ENCODE measurements at regions not wholly inside any gene's neighbourhood (a gene's known extent, or its start where the extent isn't known, plus 50 kb on each side); places are given as distances from the start of the nearest gene placed in this dataset.

DNA sequence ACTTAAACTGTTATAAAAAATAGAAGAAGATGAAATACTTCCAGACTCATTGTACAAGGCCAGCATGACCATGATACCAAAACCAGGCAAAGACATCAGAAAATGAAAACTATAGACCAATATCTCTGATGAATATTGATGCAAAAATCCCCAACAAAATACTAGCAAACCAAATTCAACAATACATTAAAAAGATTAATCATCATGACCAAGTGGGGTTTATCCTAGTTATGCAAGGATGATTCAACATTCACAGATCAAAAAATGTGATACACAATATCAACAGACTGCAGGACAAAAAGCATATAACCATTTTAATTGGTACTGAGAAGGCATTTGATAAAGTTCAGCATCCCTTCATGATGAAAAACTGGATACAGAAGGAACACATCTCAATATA is 824.5 kb upstream of the RAG2 start:
- CTCF ChIA-PET = no interaction called here
- POLR2A ChIA-PET = no interaction called here
- Histone ChIP-seq H3K4me3 (ENCODE audit: low read depth, low read length) (no peak overlapping the region), H3K9me3 (ENCODE audit: control insufficient read depth, insufficient read depth, low read length) (no peaks in the 10 kb centered on the region), H3K27ac (ENCODE audit: low read depth, low read length) (no peak overlapping the region), H3K27me3 (ENCODE audit: control insufficient read depth, insufficient read depth, low read length) (no peaks in the 10 kb centered on the region)
- no peak for DNase-seq (ENCODE audit: low read depth, low spot score)
- TF ChIP-seq, protein P1, sequence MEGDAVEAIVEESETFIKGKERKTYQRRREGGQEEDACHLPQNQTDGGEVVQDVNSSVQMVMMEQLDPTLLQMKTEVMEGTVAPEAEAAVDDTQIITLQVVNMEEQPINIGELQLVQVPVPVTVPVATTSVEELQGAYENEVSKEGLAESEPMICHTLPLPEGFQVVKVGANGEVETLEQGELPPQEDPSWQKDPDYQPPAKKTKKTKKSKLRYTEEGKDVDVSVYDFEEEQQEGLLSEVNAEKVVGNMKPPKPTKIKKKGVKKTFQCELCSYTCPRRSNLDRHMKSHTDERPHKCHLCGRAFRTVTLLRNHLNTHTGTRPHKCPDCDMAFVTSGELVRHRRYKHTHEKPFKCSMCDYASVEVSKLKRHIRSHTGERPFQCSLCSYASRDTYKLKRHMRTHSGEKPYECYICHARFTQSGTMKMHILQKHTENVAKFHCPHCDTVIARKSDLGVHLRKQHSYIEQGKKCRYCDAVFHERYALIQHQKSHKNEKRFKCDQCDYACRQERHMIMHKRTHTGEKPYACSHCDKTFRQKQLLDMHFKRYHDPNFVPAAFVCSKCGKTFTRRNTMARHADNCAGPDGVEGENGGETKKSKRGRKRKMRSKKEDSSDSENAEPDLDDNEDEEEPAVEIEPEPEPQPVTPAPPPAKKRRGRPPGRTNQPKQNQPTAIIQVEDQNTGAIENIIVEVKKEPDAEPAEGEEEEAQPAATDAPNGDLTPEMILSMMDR (IDR thresholded peaks at IDR 0.05; ENCODE audit: low read depth, low read length) = no peak

DNA sequence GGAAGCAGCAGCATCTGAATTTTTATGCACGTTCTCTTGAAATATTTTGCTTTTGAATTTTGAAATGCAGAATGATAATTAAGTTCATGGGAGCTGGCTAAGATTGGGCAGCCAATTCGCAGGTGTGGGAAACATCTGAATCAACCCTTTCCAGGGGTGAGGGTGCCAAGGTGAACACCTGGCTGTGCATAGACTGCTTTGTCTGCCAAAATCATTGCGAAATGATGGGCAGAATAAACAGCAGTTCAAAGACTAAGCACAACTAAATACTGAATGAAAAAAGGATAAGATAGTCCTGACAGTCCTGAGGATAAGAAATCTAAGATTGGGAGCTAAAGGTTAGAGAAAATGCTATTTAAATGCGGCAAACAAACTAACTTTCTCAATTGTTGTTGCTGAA is 813.3 kb upstream of the RAG2 start:
- ChIA-PET CTCF (no interaction called here), POLR2A (no interaction called here)
- DNase-seq (ENCODE audit: low read depth, low spot score) = no peak
- Histone ChIP-seq H3K9me3 (ENCODE audit: control insufficient read depth, insufficient read depth, low read length) (no peaks in the 10 kb centered on the region), H3K27ac (ENCODE audit: low read depth, low read length) (no peak overlapping the region), H3K4me3 (ENCODE audit: low read depth, low read length) (no peak overlapping the region), H3K27me3 (ENCODE audit: control insufficient read depth, insufficient read depth, low read length) (no peaks in the 10 kb centered on the region)
- TF ChIP-seq, protein P1 (IDR thresholded peaks at IDR 0.05; ENCODE audit: low read depth, low read length) = no peak

DNA sequence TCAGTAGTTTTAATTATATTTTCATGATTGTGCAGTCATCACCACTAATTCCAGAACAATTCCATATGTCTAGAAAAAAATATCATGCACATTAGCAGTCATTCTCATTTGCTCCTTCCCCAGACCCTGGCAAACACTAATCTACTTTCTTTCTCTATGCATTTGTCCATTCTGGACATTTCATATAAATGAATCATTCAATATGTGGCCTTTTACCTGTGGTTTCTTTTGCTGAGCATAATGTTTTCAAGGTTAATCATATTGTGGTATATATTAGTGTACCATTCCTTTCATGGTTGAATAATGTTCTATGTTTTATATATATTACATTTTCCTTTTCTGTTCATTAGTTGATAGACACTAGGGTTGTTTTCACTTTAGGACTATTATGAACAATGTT is 811.1 kb upstream of the RAG2 start:
- no peak for DNase-seq (ENCODE audit: low read depth, low spot score)
- no peaks in the 10 kb centered on the region for H3K9me3 ChIP-seq (ENCODE audit: control insufficient read depth, insufficient read depth, low read length)
- CTCF ChIA-PET = no interaction called here
- POLR2A ChIA-PET = no interaction called here
- no peak overlapping the region for H3K27ac ChIP-seq (ENCODE audit: low read depth, low read length)
- H3K4me3 ChIP-seq (ENCODE audit: low read depth, low read length) = no peak overlapping the region
- H3K27me3 ChIP-seq (ENCODE audit: control insufficient read depth, insufficient read depth, low read length) = no peaks in the 10 kb centered on the region
- TF ChIP-seq, protein P1 (IDR thresholded peaks at IDR 0.05; ENCODE audit: low read depth, low read length) = no peak

DNA sequence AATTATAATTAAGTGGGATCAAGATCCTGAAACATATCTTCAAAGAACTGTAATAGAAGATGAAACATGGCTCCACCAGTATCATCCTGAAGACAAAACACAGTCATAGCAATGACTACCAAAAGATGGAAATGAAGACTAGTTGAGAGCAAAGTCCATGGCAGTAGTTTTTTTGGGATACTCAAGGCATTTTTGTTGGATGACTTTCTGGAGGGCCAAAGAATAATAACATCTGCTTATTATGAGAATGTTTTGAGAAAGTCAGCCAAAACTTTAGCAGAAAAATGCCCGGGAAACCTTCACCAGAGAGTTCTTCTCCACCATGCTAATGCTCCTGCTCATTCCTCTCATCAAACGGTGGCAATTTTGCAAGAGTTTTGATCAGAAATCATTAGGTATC is 809.4 kb upstream of the RAG2 start:
- DNase-seq (ENCODE audit: low read depth, low spot score) = no peak
- ChIA-PET POLR2A (no interaction called here), CTCF (no interaction called here)
- H3K9me3 ChIP-seq (ENCODE audit: control insufficient read depth, insufficient read depth, low read length) = no peaks in the 10 kb centered on the region
- H3K4me3 ChIP-seq (ENCODE audit: low read depth, low read length) = no peak overlapping the region
- no peak overlapping the region for H3K27ac ChIP-seq (ENCODE audit: low read depth, low read length)
- TF ChIP-seq, protein P1 (IDR thresholded peaks at IDR 0.05; ENCODE audit: low read depth, low read length) = no peak
- H3K27me3 ChIP-seq (ENCODE audit: control insufficient read depth, insufficient read depth, low read length) = no peaks in the 10 kb centered on the region

DNA sequence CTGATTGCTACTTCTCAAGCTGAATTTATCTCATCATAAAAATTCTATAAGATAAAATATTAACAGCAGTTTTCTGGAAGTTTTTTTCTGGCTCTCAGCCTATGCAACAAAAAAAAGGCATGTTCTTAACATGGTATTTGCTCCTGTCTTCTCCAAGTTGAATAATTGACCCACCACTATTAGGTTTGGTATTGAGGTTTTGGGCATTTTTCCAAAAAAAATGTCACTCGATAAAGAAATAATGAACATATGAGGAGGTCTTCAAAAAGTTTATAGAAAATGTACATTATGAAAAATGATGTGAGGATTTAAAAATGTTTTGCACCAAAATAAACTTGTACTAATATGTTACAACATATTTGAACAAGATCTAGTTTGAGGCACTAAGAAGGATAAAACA is 808.6 kb upstream of the RAG2 start:
- CTCF ChIA-PET = no interaction called here
- no peaks in the 10 kb centered on the region for H3K9me3 ChIP-seq (ENCODE audit: control insufficient read depth, insufficient read depth, low read length)
- POLR2A ChIA-PET = no interaction called here
- no peak overlapping the region for H3K4me3 ChIP-seq (ENCODE audit: low read depth, low read length)
- no peak for DNase-seq (ENCODE audit: low read depth, low spot score)
- no peak overlapping the region for H3K27ac ChIP-seq (ENCODE audit: low read depth, low read length)
- no peaks in the 10 kb centered on the region for H3K27me3 ChIP-seq (ENCODE audit: control insufficient read depth, insufficient read depth, low read length)
- TF ChIP-seq, protein P1 (IDR thresholded peaks at IDR 0.05; ENCODE audit: low read depth, low read length) = no peak
